Left cardiac atrium (tissue), 4 donors: ENCODE measurements at regions not wholly inside any gene's neighbourhood (a gene's known extent, or its start where the extent isn't known, plus 50 kb on each side); places are given as distances from the start of the nearest gene placed in this dataset.
"Not testable (repeated sequence)": the region's sequence is repeated elsewhere in the genome, so short reads cannot be mapped to it uniquely, and the experiment has no call there.

ENCODE experiments used
- ATAC-seq, 2 donors: fragments of 200-7000 bp; cut with Tn5 transposase; one replicate each; pipeline ENCODE4 v1.9.1; 2020; ENCODE audit warnings: mild to moderate bottlenecking in 2 of 2, moderate library complexity in 2 of 2
- DNase-seq: peaks from one replicate; pipeline ENCODE4 v3.0.0-alpha.2; 2020
- intact Hi-C, 2 donors: fragments of 100-400 bp; cut with DNase I; formaldehyde crosslinking; loops; one replicate each; pipeline versions ENCODE4 v1.14.1 to v1.15.1; 2022 to 2023
- donor health status: DM: no; HTN: yes; CAD: no.
- donor health status: DM: no; HTN: yes; CAD: no; lungs with severe emphysema.
- donor health status: DM: yes; HTN: yes; CAD: no.
- donor health status: Dilated cardiomyopathy.

DNA sequence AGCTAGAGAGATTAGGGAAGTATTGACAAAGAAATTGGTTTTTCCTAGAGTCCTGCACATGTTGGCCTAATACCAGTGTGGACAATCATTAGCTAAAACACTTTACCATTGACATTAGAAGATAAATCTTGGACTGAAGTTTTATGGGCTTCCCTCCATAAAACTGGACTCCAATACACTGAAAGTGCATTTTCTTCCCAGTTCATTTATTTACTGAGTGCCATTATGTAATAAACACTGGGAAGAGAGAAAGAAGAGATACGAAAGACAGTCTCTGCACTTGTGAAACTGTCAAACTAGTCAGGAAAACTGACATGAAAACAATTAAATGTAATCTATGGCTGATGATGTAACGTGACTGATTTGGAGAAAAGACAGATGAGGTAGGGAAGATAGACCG, 539.3 kb downstream of the ZNF608 start:
- ATAC-seq (no peak), DNase-seq (no peak)
- intact Hi-C loops = no loop called here

DNA sequence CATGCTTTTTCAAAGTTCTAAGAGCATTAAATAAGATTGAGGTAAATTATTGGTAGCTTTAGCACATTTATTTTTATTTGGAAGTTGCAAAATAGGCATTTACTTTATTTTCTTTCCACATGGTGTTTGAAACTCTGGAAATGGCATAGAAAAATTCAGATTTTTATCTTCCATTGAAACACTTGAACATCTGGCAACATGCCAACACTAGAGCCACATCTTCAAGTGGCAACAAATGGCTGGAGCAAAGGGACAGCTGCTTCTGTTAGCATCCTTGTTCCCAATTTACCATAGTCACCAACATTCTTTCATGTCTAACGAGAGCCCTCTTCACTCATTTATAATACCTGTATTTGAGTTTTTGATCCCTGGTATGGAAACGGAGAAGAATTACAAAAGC, 539.9 kb downstream of the ZNF608 start:
- DNase-seq (no peak), ATAC-seq (no peak)
- intact Hi-C loops = no loop called here

GRCh38 chr5:124203303-124203702, 543.1 kb downstream of the ZNF608 start:
- intact Hi-C loops = no loop called here
- DNase-seq = no peak
- ATAC-seq = no peak

DNA sequence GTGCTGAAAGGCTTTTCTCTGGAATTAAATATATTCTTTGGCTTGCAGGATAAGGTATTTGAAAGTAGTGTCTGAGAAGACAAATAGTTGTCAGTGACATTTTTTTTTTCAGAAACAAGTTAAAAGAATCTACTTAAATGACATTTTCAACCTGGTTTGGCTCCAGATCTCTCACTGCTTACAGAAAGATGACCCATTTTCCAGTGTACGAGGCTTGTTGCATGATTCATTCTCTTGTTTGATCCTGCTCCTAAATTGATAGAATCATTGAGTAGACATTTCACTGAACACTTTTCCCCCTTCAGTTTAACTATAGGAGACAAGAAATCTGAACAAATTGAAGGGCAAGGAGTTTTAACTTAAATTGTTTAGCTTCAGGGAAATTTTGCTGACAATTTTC, 546.1 kb downstream of the ZNF608 start:
- ATAC-seq (no peak), DNase-seq (no peak)
- intact Hi-C loops = no loop called here

- intact Hi-C loops = no loop called here
- ATAC-seq (no peak), DNase-seq (no peak)
Observed at GRCh38 chr5:124199893-124200292, 546.5 kb downstream of the ZNF608 start.

DNA sequence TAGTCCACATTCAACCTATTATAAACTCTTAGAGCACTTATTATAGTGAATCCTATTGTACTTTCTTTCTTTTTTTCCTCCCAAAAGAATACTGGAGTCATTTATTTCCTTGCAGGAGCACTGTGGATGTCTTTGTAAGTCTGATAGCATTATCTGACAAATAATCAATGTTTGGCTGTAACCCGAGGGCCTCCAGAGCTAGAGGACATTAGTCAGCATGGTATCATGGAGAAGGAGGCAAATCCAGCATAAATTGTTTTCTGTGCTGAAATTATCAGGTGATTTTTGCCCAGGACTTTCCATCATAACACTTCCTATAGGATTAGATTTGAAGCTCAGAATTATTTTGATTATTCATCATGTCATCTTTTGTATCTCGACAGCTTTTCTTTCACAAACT, 551.0 kb downstream of the ZNF608 start:
- DNase-seq (no peak), ATAC-seq (no peak)
- intact Hi-C loops = no loop called here

DNA sequence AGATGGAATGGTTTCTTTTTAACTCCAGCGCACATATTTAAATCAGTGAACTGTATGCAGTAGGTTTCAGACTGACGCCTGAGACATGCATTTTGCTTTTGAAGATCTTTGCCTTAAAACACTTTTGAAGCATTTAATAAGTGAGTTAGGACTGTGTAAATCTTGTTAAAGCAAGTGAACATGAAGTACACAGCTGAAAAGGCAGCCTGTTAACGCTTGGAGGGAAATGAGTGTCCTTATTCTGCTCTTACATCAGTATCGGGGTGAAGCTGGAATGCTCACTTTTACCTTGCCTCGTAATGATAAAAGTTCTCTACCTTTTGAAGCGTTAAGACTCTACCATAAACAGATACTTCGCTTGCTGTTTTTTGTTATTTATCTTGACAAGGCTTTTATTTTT, 552.2 kb downstream of the ZNF608 start:
- DNase-seq (no peak), ATAC-seq (no peak)
- intact Hi-C loops = no loop called here

DNA sequence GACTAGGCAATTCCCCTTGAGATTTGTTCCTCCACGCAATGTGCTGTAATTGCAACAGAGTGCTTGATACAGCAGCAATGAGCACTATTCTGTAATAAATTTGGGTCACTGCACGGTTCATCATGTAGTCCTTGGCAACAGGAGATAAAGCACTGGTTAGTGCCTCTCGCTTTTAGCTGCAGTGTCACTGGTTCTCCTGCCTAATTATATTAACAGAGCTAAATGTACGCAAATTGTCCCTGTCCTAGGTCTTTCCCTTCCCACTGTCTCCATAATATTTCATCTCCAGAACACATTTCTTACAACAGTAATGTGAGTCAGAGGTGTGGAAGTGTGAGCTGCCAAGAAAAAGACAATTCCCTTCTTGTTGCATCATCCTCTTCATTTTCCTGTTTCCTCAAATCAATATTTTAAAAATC, 553.1 kb downstream of the ZNF608 start:
- no peak for DNase-seq
- ATAC-seq = peak; percentile 65 to 92
- intact Hi-C loops = no loop called here

- intact Hi-C loops = no loop called here
Observed at GRCh38 chr5:124192716-124193115, 553.7 kb downstream of the ZNF608 start.

DNA sequence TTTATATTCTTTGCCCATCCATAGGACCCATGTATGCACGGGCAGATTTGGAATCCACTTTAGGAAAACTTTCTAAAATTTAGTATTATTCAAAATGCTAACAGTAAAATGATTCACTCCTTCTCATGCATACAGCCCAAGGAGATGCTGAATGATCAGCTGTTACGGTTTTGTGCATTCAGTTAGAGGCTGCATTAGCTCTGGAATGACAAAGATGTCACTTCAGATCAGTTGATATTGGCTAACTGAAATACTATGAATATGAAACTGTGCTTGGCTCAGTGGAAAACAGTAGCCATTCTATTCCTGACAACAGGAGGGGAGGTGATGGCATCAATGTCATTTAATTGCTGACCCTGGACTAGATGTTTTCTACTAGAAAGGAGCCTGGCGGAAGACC, 560.7 kb downstream of the ZNF608 start:
- DNase-seq = no peak
- intact Hi-C loops = no loop called here

More at GRCh38 chr5:124192716-124193115, 553.7 kb downstream of the ZNF608 start:
- DNase-seq = no peak
- ATAC-seq = no peak

DNA sequence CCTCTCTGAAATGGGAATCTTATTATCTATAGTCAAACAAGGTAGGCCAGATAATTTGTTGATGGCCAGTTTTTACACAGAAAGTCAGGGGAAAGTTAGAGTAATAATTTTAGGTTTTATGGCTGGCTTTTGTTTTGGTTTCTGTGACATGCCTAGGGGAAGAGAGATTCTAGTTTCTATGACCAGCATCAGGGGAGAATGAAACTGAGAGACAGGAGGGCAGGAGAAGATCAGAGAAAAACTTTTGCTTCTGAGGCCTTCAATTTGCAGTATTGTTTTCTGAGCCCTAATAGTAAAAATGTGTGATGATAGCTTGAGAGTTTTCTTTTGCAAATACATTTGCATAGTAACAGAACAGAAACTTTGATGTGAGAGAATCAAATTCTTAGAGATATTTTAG, 564.3 kb downstream of the ZNF608 start:
- ATAC-seq (no peak), DNase-seq (no peak)
- intact Hi-C loops = no loop called here

More for the DNA sequence above, 560.7 kb downstream of the ZNF608 start:
- ATAC-seq = no peak

- ATAC-seq (no peak), DNase-seq (no peak)
- intact Hi-C loops = no loop called here
Observed at GRCh38 chr5:124180875-124181461, 565.5 kb downstream of the ZNF608 start.

DNA sequence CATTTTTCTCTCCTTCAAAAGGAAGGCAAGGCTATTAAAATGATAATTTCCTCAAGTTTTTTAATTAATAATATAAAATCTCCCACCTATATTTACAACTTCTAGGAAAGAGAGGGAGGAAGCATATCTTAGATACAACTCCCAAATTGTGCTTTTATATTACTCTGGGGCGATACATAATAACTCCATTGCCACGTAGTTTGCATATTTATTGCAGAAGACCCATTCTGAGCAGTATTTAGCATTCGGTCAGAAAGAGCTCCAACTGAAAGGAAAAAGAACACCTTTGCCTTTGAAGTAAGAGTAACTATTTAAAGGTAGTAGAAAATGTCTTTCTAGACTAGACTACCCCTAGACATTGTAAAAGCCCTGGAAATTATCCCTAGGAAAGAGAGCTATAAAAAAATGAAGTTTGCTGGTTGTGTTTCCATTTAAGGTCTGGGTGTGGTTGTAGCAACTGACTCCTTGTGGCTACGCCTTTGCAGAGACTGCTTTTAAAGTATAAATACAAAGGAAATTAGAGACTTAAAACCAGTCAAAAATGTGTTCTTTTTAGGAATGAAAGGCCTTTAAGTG, 566.1 kb downstream of the ZNF608 start:
- intact Hi-C loops = no loop called here
- ATAC-seq (no peak), DNase-seq (no peak)

DNA sequence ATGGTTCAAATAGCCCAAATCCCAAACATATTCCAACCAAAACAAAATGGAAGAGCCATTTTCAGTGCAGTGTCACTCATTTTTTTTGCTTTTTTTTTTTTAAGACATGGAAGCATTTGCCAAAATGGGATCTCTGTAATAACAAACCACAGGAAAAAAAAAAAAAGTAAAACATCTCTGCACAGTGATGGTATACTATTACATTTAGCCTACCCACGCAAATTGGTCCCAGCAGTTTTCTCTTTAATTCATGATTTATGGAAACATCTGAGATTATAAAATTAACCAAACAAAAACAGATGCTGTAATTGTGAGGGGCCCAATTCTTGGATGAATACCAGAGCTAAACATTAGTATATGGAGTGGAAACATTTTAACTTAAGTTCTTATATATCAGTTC, 566.6 kb downstream of the ZNF608 start:
- intact Hi-C loops = loop anchor here in 1 of 2 donors (5.0 kb wide), 1 partner anchor 508 kb away; no protein-coding TSS in a partner anchor
- ATAC-seq (no peak), DNase-seq (no peak)

- no peak for DNase-seq
- ATAC-seq = no peak
- intact Hi-C loops = loop anchor here in 1 of 2 donors (5.0 kb wide), 1 partner anchor 506 kb away; no protein-coding TSS in a partner anchor
Observed at GRCh38 chr5:124178050-124178449, 568.4 kb downstream of the ZNF608 start.

DNA sequence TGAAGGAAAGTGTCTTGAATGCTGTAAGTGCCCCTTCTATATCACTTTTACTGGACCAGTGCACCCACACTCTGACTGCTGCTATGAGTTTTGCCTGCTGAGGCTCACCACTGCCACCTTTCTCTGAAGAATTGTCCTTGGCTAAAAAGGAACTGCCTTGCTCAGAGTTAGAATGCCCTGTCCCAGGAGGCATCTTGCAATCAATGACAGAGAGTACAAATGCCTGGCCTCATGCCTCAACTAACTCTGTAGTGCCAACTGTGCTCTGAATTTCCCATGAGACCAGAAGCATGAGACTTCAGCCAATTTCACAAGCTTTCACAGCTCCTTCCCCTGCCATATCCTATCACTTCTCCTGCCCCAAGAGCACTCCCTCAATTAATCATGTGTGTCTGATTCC, 569.7 kb downstream of the ZNF608 start:
- intact Hi-C loops = loop anchor here in 1 of 2 donors (5.0 kb wide), 1 partner anchor 504 kb away; no protein-coding TSS in a partner anchor
- DNase-seq (peak; percentile 35), ATAC-seq (peak; percentile 83 to 99)

DNA sequence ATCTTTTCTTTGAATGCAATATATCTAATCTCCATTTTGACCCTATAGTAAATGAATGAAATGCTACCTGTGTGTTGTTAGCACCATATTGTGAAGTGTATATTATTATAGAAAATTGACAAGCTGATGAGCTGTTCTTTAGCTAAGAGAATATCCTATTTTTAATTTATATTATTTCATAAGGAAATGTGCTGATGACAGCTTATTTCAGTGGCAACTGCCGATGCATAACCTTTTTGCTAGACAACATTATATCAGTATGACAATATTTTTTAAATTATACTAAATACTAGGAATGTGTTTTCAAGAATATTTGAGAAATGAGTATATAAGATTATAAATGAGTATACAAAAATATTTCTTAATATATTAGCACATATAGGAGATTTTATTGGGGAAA, 573.1 kb downstream of the ZNF608 start:
- DNase-seq = no peak
- no peak for ATAC-seq
- intact Hi-C loops = no loop called here

GRCh38 chr5:124172389-124173003, 573.9 kb downstream of the ZNF608 start:
- intact Hi-C loops = no loop called here
- ATAC-seq (no peak), DNase-seq (no peak)

GRCh38 chr5:124168093-124168492, 578.3 kb downstream of the ZNF608 start:
- intact Hi-C loops, ATAC-seq, DNase-seq: not testable (repeated sequence)

- peak; percentile 26 for DNase-seq
- intact Hi-C loops = no loop called here
- peak; percentile 84 to 86 for ATAC-seq
Observed at GRCh38 chr5:124162767-124163532, 583.5 kb downstream of the ZNF608 start.
